ENCODE measurements at regions not wholly inside any gene's neighbourhood (a gene's known extent, or its start where the extent isn't known, plus 50 kb on each side); places are given as distances from the start of the nearest gene placed in this dataset.

GRCh38 chr4:154143720-154144119 is 347.9 kb downstream of the DCHS2 start:
- no peaks in the 10 kb centered on the region for H3K9me3 ChIP-seq (ENCODE audit: control extremely low read depth in 1 of 3, control insufficient read depth in 2 of 3, insufficient read depth in 1 of 3, low read length in 2 of 3)
- H3K9me3 Mint-ChIP-seq (ENCODE audit: insufficient read depth): no peaks in the 10 kb centered on the region
- ATAC-seq (ENCODE audit: low read depth) (no peak), DNase-seq (no peak)
- H4K20me1 ChIP-seq (ENCODE audit: control insufficient read depth, insufficient read depth, low read length, poor library complexity, severe bottlenecking): no peaks in the 10 kb centered on the region
- H3K4me3 ChIP-seq (ENCODE audit: control extremely low read depth in 1 of 5, extremely low read depth in 1 of 5, insufficient read depth in 1 of 5, low read depth in 2 of 5, low read length in 4 of 5): no peak overlapping the region
- POLR2A ChIA-PET: no interaction called here
- H3K27me3 Mint-ChIP-seq: no peaks in the 10 kb centered on the region
- H3K9ac ChIP-seq (ENCODE audit: low read length): no peak overlapping the region
- CTCF ChIA-PET: no interaction called here
- WGBS (ENCODE audit: insufficient coverage): 89% methylated on average over 4 of the region's 6 CpGs
- H3K4me1 Mint-ChIP-seq: no peaks in the 10 kb centered on the region
- TF ChIP-seq EZH2 (IDR thresholded peaks at IDR 0.05; ENCODE audit: borderline replicate concordance, insufficient read depth, low read depth, low read length, poor library complexity, severe bottlenecking): no peak
- TF ChIP-seq, protein P1, sequence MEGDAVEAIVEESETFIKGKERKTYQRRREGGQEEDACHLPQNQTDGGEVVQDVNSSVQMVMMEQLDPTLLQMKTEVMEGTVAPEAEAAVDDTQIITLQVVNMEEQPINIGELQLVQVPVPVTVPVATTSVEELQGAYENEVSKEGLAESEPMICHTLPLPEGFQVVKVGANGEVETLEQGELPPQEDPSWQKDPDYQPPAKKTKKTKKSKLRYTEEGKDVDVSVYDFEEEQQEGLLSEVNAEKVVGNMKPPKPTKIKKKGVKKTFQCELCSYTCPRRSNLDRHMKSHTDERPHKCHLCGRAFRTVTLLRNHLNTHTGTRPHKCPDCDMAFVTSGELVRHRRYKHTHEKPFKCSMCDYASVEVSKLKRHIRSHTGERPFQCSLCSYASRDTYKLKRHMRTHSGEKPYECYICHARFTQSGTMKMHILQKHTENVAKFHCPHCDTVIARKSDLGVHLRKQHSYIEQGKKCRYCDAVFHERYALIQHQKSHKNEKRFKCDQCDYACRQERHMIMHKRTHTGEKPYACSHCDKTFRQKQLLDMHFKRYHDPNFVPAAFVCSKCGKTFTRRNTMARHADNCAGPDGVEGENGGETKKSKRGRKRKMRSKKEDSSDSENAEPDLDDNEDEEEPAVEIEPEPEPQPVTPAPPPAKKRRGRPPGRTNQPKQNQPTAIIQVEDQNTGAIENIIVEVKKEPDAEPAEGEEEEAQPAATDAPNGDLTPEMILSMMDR (IDR thresholded peaks at IDR 0.05): no peak
- no peak overlapping the region for H3K27ac Mint-ChIP-seq
- no peaks in the 10 kb centered on the region for H3K36me3 ChIP-seq (replicated peaks in 1 of 2; ENCODE audit: control extremely low read depth in 1 of 2, control insufficient read depth in 1 of 2, extremely low read depth in 1 of 2, insufficient read depth in 2 of 2, low read length in 1 of 2)
- no peak overlapping the region for H3K27ac ChIP-seq (ENCODE audit: low read length in 2 of 2)
- H3K4me1 ChIP-seq (ENCODE audit: control insufficient read depth in 2 of 2, insufficient read depth in 2 of 2, low read length in 2 of 2): no peaks in the 10 kb centered on the region
- H3K4me3 Mint-ChIP-seq: no peak overlapping the region
- intact Hi-C loops (cut with micrococcal nuclease): no loop called here
- H3K27me3 ChIP-seq (replicated peaks in 1 of 4; ENCODE audit: control extremely low read depth in 1 of 4, control insufficient read depth in 3 of 4, insufficient read depth in 4 of 4, low read length in 3 of 4): no peaks in the 10 kb centered on the region
- no peak overlapping the region for H2AFZ ChIP-seq (ENCODE audit: insufficient read depth, low read depth, low read length, poor library complexity, severe bottlenecking)
- no peak overlapping the region for H3K4me2 ChIP-seq (replicated peaks; ENCODE audit: low read depth, low read length, poor library complexity, severe bottlenecking)
- no peaks in the 10 kb centered on the region for H3K79me2 ChIP-seq (ENCODE audit: control insufficient read depth, insufficient read depth, low read length)

GRCh38 chr4:154142664-154143063 is 348.9 kb downstream of the DCHS2 start:
- Histone ChIP-seq H3K4me1 (ENCODE audit: control insufficient read depth in 2 of 2, insufficient read depth in 2 of 2, low read length in 2 of 2) (no peaks in the 10 kb centered on the region), H3K9ac (ENCODE audit: low read length) (no peak overlapping the region), H3K79me2 (ENCODE audit: control insufficient read depth, insufficient read depth, low read length) (no peaks in the 10 kb centered on the region), H3K27ac (ENCODE audit: low read length in 2 of 2) (no peak overlapping the region), H3K9me3 (ENCODE audit: control extremely low read depth in 1 of 3, control insufficient read depth in 2 of 3, insufficient read depth in 1 of 3, low read length in 2 of 3) (no peaks in the 10 kb centered on the region), H3K4me2 (replicated peaks; ENCODE audit: low read depth, low read length, poor library complexity, severe bottlenecking) (no peak overlapping the region), H4K20me1 (ENCODE audit: control insufficient read depth, insufficient read depth, low read length, poor library complexity, severe bottlenecking) (no peaks in the 10 kb centered on the region), H3K27me3 (replicated peaks in 1 of 4; ENCODE audit: control extremely low read depth in 1 of 4, control insufficient read depth in 3 of 4, insufficient read depth in 4 of 4, low read length in 3 of 4) (no peaks in the 10 kb centered on the region), H2AFZ (ENCODE audit: insufficient read depth, low read depth, low read length, poor library complexity, severe bottlenecking) (no peak overlapping the region), H3K4me3 (ENCODE audit: control extremely low read depth in 1 of 5, extremely low read depth in 1 of 5, insufficient read depth in 1 of 5, low read depth in 2 of 5, low read length in 4 of 5) (no peak overlapping the region), H3K36me3 (replicated peaks in 1 of 2; ENCODE audit: control extremely low read depth in 1 of 2, control insufficient read depth in 1 of 2, extremely low read depth in 1 of 2, insufficient read depth in 2 of 2, low read length in 1 of 2) (no peaks in the 10 kb centered on the region)
- 67% methylated on average over 1 of the region's 2 CpGs for WGBS (ENCODE audit: insufficient coverage)
- ATAC-seq (ENCODE audit: low read depth): no peak
- intact Hi-C loops (cut with micrococcal nuclease): no loop called here
- DNase-seq: no peak
- no peak overlapping the region for H3K4me3 Mint-ChIP-seq
- H3K27ac Mint-ChIP-seq: no peak overlapping the region
- ChIA-PET POLR2A (no interaction called here), CTCF (no interaction called here)
- TF ChIP-seq EZH2 (IDR thresholded peaks at IDR 0.05; ENCODE audit: borderline replicate concordance, insufficient read depth, low read depth, low read length, poor library complexity, severe bottlenecking): no peak
- TF ChIP-seq, protein P1 (IDR thresholded peaks at IDR 0.05): no peak
- no peaks in the 10 kb centered on the region for H3K4me1 Mint-ChIP-seq
- H3K9me3 Mint-ChIP-seq (ENCODE audit: insufficient read depth): no peaks in the 10 kb centered on the region
- no peaks in the 10 kb centered on the region for H3K27me3 Mint-ChIP-seq
